ENCODE measurements at regions not wholly inside any gene's neighbourhood (a gene's known extent, or its start where the extent isn't known, plus 50 kb on each side); places are given as distances from the start of the nearest gene placed in this dataset.

DNA sequence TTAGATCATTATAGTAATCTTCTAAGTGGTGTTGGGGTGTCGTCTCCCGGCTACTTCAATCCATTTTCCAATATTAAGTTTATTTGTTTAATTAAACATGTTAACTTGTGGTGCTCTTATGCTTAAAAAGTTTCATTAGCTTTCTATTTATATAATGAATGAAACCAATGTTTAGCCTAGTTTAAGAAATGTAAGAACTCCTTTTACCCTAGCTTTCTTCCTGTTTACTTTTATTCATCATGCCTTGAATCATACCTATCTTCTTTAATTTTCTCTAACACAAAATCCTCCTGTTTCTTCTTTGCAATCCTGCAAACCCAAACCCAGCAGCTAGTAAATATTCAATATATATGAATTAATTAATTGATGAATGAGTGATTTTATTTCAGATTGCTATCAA is 1276.7 kb upstream of the PIK3C3 start:
- DNase-seq, result no peak
- no peaks in the 10 kb centered on the region for H3K4me1 ChIP-seq (ENCODE audit: insufficient read depth, low read length)
- no peaks in the 10 kb centered on the region for H3K4me1 Mint-ChIP-seq
- H3K36me3 ChIP-seq (ENCODE audit: insufficient read depth, low read length), result no peaks in the 10 kb centered on the region
- ChIA-PET CTCF (no interaction called here), POLR2A (no interaction called here)
- peaks cover 0 to 9% (median 0%) of the 10 kb centered on the region in 5 donors for H3K9me3 Mint-ChIP-seq
- H3K27me3 Mint-ChIP-seq, result no peaks in the 10 kb centered on the region
- H3K27ac ChIP-seq (ENCODE audit: low read depth, low read length), result no peak overlapping the region
- H3K4me3 Mint-ChIP-seq, result no peak overlapping the region
- H3K36me3 Mint-ChIP-seq, result no peaks in the 10 kb centered on the region
- H3K4me3 ChIP-seq (ENCODE audit: low read length), result no peak overlapping the region
- H3K27ac Mint-ChIP-seq, result no peak overlapping the region
- no peaks in the 10 kb centered on the region for H3K27me3 ChIP-seq (ENCODE audit: insufficient read depth, low read length, poor library complexity, severe bottlenecking)
- H3K9me3 ChIP-seq (ENCODE audit: low read length), result no peaks in the 10 kb centered on the region

DNA sequence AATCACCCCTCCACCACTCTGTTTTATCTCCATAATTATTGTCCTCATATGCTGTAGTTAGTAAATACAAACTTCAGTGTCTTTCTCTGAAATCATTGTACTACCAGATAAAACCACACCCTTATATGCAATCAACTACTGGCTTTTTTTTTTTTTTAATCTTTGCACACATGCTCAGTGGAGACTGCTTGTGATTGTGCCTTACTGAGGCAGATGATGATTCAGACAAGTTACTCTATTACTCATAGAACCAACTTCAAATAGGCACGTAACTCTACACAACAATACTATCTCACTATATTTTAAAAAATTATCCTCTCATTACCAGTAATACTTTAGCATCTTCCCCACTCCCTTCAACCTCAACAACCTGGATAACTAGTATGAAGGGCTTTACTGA is 1278.4 kb upstream of the PIK3C3 start:
- H3K27me3 ChIP-seq (ENCODE audit: insufficient read depth, low read length, poor library complexity, severe bottlenecking), result no peaks in the 10 kb centered on the region
- no peaks in the 10 kb centered on the region for H3K4me1 ChIP-seq (ENCODE audit: insufficient read depth, low read length)
- ChIA-PET POLR2A (no interaction called here), CTCF (no interaction called here)
- H3K9me3 Mint-ChIP-seq, result peaks cover 0 to 9% (median 0%) of the 10 kb centered on the region in 5 donors
- no peak overlapping the region for H3K27ac ChIP-seq (ENCODE audit: low read depth, low read length)
- H3K4me3 ChIP-seq (ENCODE audit: low read length), result no peak overlapping the region
- DNase-seq, result no peak
- H3K4me1 Mint-ChIP-seq, result no peaks in the 10 kb centered on the region
- no peaks in the 10 kb centered on the region for H3K36me3 Mint-ChIP-seq
- no peak overlapping the region for H3K4me3 Mint-ChIP-seq
- H3K36me3 ChIP-seq (ENCODE audit: insufficient read depth, low read length), result no peaks in the 10 kb centered on the region
- H3K27ac Mint-ChIP-seq, result no peak overlapping the region
- H3K27me3 Mint-ChIP-seq, result no peaks in the 10 kb centered on the region
- H3K9me3 ChIP-seq (ENCODE audit: low read length), result no peaks in the 10 kb centered on the region

DNA sequence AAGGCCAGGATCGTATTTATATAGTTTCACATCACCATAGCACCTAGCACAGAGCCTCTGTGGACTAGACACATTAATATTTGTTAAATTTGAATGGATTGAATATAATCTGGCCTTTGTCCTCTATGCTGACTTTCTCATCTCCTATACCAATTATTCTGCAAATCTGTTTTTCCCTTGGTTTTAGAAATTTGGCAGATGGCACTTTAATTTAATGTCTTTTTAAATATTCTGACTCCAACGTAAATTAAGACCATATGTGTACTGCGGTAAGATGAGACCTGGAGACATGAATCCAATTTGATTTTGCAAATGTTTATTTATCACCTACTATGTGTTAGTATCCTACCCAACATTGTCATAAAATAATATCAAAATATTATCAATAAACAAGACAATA is 1281.9 kb upstream of the PIK3C3 start:
- CTCF ChIA-PET, result no interaction called here
- H3K27ac Mint-ChIP-seq, result no peak overlapping the region

DNA sequence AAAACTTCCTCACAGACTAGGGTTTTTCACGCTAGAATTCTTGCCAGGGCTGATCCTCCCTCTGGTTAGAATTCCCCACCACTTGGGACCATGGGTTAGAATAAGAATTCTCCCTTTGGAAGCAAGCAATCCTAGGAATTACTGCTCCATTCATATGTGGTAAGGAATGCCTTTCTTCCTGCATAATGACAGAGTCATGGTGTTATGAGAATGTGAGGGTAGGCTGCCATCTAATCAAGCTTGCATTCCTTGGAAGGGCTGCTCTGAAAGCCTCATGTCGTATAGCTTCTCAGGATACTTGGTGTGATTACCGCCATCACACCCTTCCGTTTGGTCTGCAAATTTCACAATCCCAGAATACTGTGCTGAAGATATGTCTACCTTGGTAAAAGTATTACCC is 1282.4 kb upstream of the PIK3C3 start:
- H3K9me3 ChIP-seq (ENCODE audit: low read length), result no peaks in the 10 kb centered on the region
- Mint-ChIP-seq H3K4me1 (no peaks in the 10 kb centered on the region), H3K27ac (no peak overlapping the region), H3K4me3 (no peak overlapping the region), H3K27me3 (no peaks in the 10 kb centered on the region), H3K9me3 (peaks cover 0 to 25% (median 2%) of the 10 kb centered on the region in 5 donors), H3K36me3 (no peaks in the 10 kb centered on the region)
- ChIA-PET POLR2A (no interaction called here), CTCF (no interaction called here)
- no peak overlapping the region for H3K4me3 ChIP-seq (ENCODE audit: low read length)
- no peaks in the 10 kb centered on the region for H3K36me3 ChIP-seq (ENCODE audit: insufficient read depth, low read length)
- DNase-seq, result no peak
- H3K4me1 ChIP-seq (ENCODE audit: insufficient read depth, low read length), result no peaks in the 10 kb centered on the region
- no peaks in the 10 kb centered on the region for H3K27me3 ChIP-seq (ENCODE audit: insufficient read depth, low read length, poor library complexity, severe bottlenecking)
- no peak overlapping the region for H3K27ac ChIP-seq (ENCODE audit: low read depth, low read length)

More for the DNA sequence above, 1281.9 kb upstream of the PIK3C3 start:
- Histone ChIP-seq H3K4me3 (ENCODE audit: low read length) (no peak overlapping the region), H3K27ac (ENCODE audit: low read depth, low read length) (no peak overlapping the region), H3K9me3 (ENCODE audit: low read length) (no peaks in the 10 kb centered on the region), H3K36me3 (ENCODE audit: insufficient read depth, low read length) (no peaks in the 10 kb centered on the region), H3K27me3 (ENCODE audit: insufficient read depth, low read length, poor library complexity, severe bottlenecking) (no peaks in the 10 kb centered on the region), H3K4me1 (ENCODE audit: insufficient read depth, low read length) (no peaks in the 10 kb centered on the region)
- no peaks in the 10 kb centered on the region for H3K4me1 Mint-ChIP-seq
- no peaks in the 10 kb centered on the region for H3K27me3 Mint-ChIP-seq
- no peak for DNase-seq
- H3K36me3 Mint-ChIP-seq, result no peaks in the 10 kb centered on the region
- peaks cover 0 to 22% (median 2%) of the 10 kb centered on the region in 5 donors for H3K9me3 Mint-ChIP-seq
- POLR2A ChIA-PET, result no interaction called here
- no peak overlapping the region for H3K4me3 Mint-ChIP-seq

DNA sequence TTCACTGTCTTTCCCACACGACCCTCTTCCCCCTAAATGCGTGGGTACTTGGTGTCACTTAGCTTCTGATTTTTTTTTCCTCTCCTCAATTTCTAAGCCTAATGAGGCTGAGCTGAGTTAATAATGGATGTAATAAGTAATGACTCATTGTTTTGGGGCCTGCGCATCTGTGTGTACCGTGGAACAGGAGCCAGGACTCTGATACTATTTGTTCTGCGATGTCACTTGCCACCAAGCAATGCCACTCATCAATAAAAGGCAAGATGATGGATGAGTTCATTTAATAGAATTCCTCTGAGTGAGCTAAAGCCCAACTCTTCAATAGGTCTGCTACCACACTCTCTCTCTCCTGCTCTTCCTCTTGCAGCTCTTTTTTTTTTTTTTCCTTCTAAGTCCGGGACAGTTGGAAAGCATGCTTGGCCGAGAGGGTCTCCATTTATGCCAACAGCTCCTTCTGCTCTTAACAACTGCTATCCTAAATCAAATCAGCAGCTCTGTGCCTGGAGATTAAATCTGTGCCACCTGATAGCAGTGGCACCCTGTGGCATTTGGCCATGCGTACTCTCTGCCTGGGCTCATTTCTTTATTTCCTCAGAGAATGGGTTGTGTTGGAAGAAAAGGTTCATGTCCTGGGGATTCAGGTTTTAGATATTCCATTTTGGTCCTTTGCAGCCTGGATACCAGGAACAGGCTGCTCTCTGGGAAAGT is 1284.2 kb upstream of the PIK3C3 start:
- no peaks in the 10 kb centered on the region for H3K36me3 Mint-ChIP-seq
- H3K27ac Mint-ChIP-seq, result no peak overlapping the region
- no peak for DNase-seq
- H3K4me3 Mint-ChIP-seq, result no peak overlapping the region
- no peaks in the 10 kb centered on the region for H3K36me3 ChIP-seq (ENCODE audit: insufficient read depth, low read length)
- H3K27me3 Mint-ChIP-seq, result peaks cover 0 to 2% of the 10 kb centered on the region in 2 donors
- H3K9me3 ChIP-seq (ENCODE audit: low read length), result no peaks in the 10 kb centered on the region
- ChIA-PET POLR2A (no interaction called here), CTCF (no interaction called here)
- H3K4me1 ChIP-seq (ENCODE audit: insufficient read depth, low read length), result no peaks in the 10 kb centered on the region
- no peak overlapping the region for H3K27ac ChIP-seq (ENCODE audit: low read depth, low read length)
- H3K27me3 ChIP-seq (ENCODE audit: insufficient read depth, low read length, poor library complexity, severe bottlenecking), result no peaks in the 10 kb centered on the region
- no peak overlapping the region for H3K4me3 ChIP-seq (ENCODE audit: low read length)
- H3K9me3 Mint-ChIP-seq, result peaks cover 0 to 29% (median 2%) of the 10 kb centered on the region in 5 donors
- no peaks in the 10 kb centered on the region for H3K4me1 Mint-ChIP-seq

DNA sequence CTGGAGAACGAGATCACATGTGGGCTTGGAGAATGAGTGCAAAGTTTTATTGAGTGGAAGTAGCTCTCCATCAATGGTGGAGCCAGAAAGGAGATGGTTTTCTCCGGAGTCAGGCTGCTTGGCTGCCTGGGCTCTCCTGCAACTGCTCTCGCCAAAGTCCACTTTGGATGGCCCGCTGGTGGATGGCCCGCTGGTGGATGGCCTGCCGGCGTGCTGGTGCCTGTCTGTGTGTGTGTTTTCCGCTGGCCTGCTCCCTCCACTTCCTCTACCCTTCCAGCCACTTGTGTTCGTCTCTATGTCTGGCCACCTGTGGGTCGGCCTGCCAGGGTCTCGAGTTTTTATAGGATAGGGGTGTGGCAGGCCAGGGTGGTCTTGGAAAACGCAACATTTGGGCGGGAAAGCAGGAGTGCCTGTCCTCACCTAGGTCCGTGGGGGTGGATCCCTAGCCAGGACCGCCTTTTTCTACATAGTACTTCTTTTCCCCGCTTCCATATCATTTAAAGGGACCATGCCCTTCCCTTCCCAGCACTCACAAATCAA is 1292.1 kb upstream of the PIK3C3 start:
- CTCF ChIA-PET, result no interaction called here

DNA sequence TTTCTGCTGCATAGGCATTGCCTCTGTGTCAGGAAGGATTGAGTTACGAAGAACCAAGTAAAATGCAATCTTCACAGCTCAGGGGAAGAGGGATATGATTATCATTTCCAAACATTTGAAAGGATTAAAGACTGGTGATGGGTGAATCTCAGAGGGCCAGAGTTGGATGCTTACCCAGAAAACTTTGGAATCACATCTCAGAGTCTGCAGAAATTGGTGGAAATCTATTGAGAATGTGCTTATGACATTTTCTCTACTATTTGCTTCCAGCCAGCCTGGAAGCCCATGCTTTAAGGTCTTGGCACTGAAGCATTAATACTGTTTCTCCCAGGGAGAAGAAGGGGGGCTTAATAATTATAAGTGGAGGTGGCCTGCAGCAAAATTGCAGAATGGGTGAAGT is 1301.4 kb upstream of the PIK3C3 start:
- ChIA-PET CTCF (no interaction called here), POLR2A (no interaction called here)
- Mint-ChIP-seq H3K9me3 (peaks cover 7 to 28% (median 12%) of the 10 kb centered on the region in 5 donors), H3K27ac (no peak overlapping the region), H3K27me3 (no peaks in the 10 kb centered on the region), H3K4me1 (no peaks in the 10 kb centered on the region), H3K36me3 (no peaks in the 10 kb centered on the region), H3K4me3 (no peak overlapping the region)
- no peak overlapping the region for H3K27ac ChIP-seq (ENCODE audit: low read depth, low read length)
- H3K4me3 ChIP-seq (ENCODE audit: low read length), result no peak overlapping the region
- H3K4me1 ChIP-seq (ENCODE audit: insufficient read depth, low read length), result no peaks in the 10 kb centered on the region
- H3K9me3 ChIP-seq (ENCODE audit: low read length), result no peaks in the 10 kb centered on the region
- H3K36me3 ChIP-seq (ENCODE audit: insufficient read depth, low read length), result no peaks in the 10 kb centered on the region
- no peak for DNase-seq
- no peaks in the 10 kb centered on the region for H3K27me3 ChIP-seq (ENCODE audit: insufficient read depth, low read length, poor library complexity, severe bottlenecking)

More for the DNA sequence above, 1292.1 kb upstream of the PIK3C3 start:
- Histone ChIP-seq H3K36me3 (ENCODE audit: insufficient read depth, low read length) (no peaks in the 10 kb centered on the region), H3K27ac (ENCODE audit: low read depth, low read length) (no peak overlapping the region), H3K4me1 (ENCODE audit: insufficient read depth, low read length) (no peaks in the 10 kb centered on the region), H3K4me3 (ENCODE audit: low read length) (no peak overlapping the region), H3K9me3 (ENCODE audit: low read length) (no peaks in the 10 kb centered on the region), H3K27me3 (ENCODE audit: insufficient read depth, low read length, poor library complexity, severe bottlenecking) (no peaks in the 10 kb centered on the region)
- peak in 1 of 5 donors; percentile 33 for DNase-seq
- POLR2A ChIA-PET, result no interaction called here
- Mint-ChIP-seq H3K9me3 (peaks cover 3 to 17% (median 4%) of the 10 kb centered on the region in 5 donors), H3K4me1 (no peaks in the 10 kb centered on the region), H3K27ac (no peak overlapping the region), H3K36me3 (no peaks in the 10 kb centered on the region), H3K4me3 (no peak overlapping the region), H3K27me3 (peaks cover 0 to 2% of the 10 kb centered on the region in 2 donors)

DNA sequence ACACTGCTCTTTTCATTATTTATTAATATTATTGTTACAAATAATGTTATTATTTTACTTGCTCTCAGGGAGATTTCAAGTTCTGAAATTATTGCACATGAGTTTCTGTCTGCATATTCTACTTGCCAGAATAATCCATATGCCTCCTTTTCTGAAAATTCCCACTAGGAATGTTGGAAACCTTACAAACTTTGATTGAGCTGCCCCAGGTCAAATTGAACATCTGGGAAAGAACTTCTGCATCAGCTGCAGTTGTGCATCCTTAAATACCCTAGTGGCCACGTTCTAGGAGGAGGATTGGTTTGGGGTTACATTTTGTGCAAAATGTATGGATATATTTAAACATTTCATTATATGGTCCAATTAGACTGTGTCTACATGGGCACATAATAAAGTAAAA is 1302.7 kb upstream of the PIK3C3 start:
- H3K27ac Mint-ChIP-seq, result no peak overlapping the region
- CTCF ChIA-PET, result no interaction called here
- H3K36me3 Mint-ChIP-seq, result no peaks in the 10 kb centered on the region
- no peaks in the 10 kb centered on the region for H3K4me1 Mint-ChIP-seq
- Histone ChIP-seq H3K4me1 (ENCODE audit: insufficient read depth, low read length) (no peaks in the 10 kb centered on the region), H3K27me3 (ENCODE audit: insufficient read depth, low read length, poor library complexity, severe bottlenecking) (no peaks in the 10 kb centered on the region), H3K27ac (ENCODE audit: low read depth, low read length) (no peak overlapping the region), H3K4me3 (ENCODE audit: low read length) (no peak overlapping the region), H3K36me3 (ENCODE audit: insufficient read depth, low read length) (no peaks in the 10 kb centered on the region), H3K9me3 (ENCODE audit: low read length) (no peaks in the 10 kb centered on the region)
- POLR2A ChIA-PET, result no interaction called here
- no peak overlapping the region for H3K4me3 Mint-ChIP-seq
- H3K27me3 Mint-ChIP-seq, result no peaks in the 10 kb centered on the region
- peaks cover 4 to 24% (median 12%) of the 10 kb centered on the region in 5 donors for H3K9me3 Mint-ChIP-seq
- no peak for DNase-seq

All from CD8-positive, alpha-beta memory T cell (primary cell).